ENCODE measurements at regions not wholly inside any gene's neighbourhood (a gene's known extent, or its start where the extent isn't known, plus 50 kb on each side); places are given as distances from the start of the nearest gene placed in this dataset.

GRCh38 chr7:135846339-135846738 is 97.7 kb upstream of the FAM180A start:
- H3K9me3 ChIP-seq (ENCODE audit: insufficient read depth, low read depth, low read length), result no peaks in the 10 kb centered on the region
- H3K4me1 ChIP-seq (ENCODE audit: insufficient read depth, low read length), result 0 out of 2 replicates have a peak, but pooled peaks cover 3% of the 10 kb centered on the region
- H3K4me3 ChIP-seq (ENCODE audit: low read length), result no peak overlapping the region
- no peak overlapping the region for H3K27ac ChIP-seq (ENCODE audit: low read length)
- H3K27me3 ChIP-seq (ENCODE audit: insufficient read depth, low read length), result no peaks in the 10 kb centered on the region
- no peak overlapping the region for H3K9ac ChIP-seq (ENCODE audit: low read depth, low read length)
- no peaks in the 10 kb centered on the region for H3K36me3 ChIP-seq (ENCODE audit: insufficient read depth, low read depth, low read length)

DNA sequence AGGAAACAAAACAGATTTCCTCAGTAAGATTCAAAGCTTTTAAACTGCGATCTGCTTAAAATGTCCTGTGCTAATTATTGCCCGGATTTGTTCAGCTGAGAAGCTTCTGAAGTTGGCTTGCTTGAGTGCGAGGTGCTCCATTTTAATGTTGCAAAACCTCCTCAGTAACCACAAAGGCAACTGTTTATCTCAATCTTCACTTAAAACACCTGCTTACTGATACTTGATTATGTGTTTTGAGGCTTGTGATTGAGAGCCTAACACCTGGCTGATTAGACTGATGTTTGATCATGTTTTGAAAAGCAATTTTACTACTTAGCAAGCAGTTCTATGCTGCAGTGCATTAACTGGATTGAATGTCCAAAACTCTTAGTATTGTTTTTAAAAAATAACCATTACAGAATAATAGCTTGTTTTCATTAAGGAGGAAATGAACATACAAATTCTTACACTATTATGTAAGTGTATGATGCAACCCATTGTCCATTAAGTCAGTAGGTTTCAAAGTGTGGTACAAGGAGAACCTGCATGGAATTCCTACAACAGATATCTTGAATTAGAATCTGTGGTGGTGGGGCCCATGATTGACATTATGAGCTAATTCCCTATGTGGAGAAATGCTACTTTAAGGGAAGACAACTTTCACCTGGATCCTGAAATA is 96.9 kb upstream of the FAM180A start:
- H3K9me3 ChIP-seq (ENCODE audit: insufficient read depth, low read depth, low read length), result no peaks in the 10 kb centered on the region
- no peaks in the 10 kb centered on the region for H3K27me3 ChIP-seq (ENCODE audit: insufficient read depth, low read length)

GRCh38 chr7:135844903-135845302 is 96.3 kb upstream of the FAM180A start:
- Histone ChIP-seq H3K9me3 (ENCODE audit: insufficient read depth, low read depth, low read length) (no peaks in the 10 kb centered on the region), H3K4me3 (ENCODE audit: low read length) (no peak overlapping the region), H3K4me1 (ENCODE audit: insufficient read depth, low read length) (0 out of 2 replicates have a peak, but pooled peaks cover 3% of the 10 kb centered on the region), H3K27me3 (ENCODE audit: insufficient read depth, low read length) (no peaks in the 10 kb centered on the region), H3K36me3 (ENCODE audit: insufficient read depth, low read depth, low read length) (no peaks in the 10 kb centered on the region), H3K27ac (ENCODE audit: low read length) (no peak overlapping the region), H3K9ac (ENCODE audit: low read depth, low read length) (no peak overlapping the region)

More for the DNA sequence above, 96.9 kb upstream of the FAM180A start:
- no peak overlapping the region for H3K27ac ChIP-seq (ENCODE audit: low read length)
- no peak overlapping the region for H3K4me3 ChIP-seq (ENCODE audit: low read length)
- H3K4me1 ChIP-seq (ENCODE audit: insufficient read depth, low read length), result 0 out of 2 replicates have a peak, but pooled peaks cover 3% of the 10 kb centered on the region
- H3K36me3 ChIP-seq (ENCODE audit: insufficient read depth, low read depth, low read length), result no peaks in the 10 kb centered on the region
- H3K9ac ChIP-seq (ENCODE audit: low read depth, low read length), result no peak overlapping the region

- no peak overlapping the region for H3K27ac ChIP-seq (ENCODE audit: low read length)
- no peaks in the 10 kb centered on the region for H3K27me3 ChIP-seq (ENCODE audit: insufficient read depth, low read length)
- H3K4me3 ChIP-seq (ENCODE audit: low read length), result no peak overlapping the region
- H3K4me1 ChIP-seq (ENCODE audit: insufficient read depth, low read length), result 0 out of 2 replicates have a peak, but pooled peaks cover 3% of the 10 kb centered on the region
- H3K36me3 ChIP-seq (ENCODE audit: insufficient read depth, low read depth, low read length), result no peaks in the 10 kb centered on the region
- H3K9me3 ChIP-seq (ENCODE audit: insufficient read depth, low read depth, low read length), result no peaks in the 10 kb centered on the region
- H3K9ac ChIP-seq (ENCODE audit: low read depth, low read length), result no peak overlapping the region
These were observed 94.6 kb upstream of the FAM180A start for GRCh38 chr7:135843214-135843613.

DNA sequence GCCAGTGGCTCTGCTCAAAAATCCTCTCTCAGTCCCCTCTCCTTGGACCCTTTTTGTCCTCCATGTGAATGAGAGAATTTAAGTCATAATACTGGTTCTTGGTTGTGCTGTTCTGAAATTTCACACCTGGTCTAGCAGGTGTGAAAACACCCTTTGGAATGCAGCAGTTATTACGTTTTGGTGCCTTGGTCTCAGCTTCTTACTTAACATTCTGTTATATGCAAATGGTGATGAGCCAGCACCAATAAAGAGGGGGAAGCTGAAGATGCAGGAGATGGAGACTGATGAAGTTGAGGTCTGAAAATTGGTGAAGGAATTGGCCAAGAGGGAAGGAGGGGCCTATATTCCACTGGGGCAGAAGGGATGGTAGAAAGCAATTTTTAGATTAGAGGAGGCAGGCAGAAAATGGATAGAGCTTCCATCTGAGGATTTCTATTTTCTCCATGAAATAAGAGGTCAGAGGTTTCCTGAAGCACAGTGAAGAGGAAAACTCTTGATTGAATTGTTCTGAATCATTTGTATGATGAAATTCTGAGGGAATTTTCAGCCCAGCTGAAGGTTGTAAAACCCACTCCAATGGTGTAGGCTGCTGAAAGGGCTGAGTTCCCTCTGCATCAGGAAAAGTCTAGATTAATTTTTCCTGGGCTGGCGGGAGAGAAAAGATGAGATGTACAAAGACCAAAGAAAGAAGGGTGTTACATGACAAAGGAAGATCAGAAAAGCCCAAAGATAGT is 94.0 kb upstream of the FAM180A start:
- Histone ChIP-seq H3K4me1 (ENCODE audit: insufficient read depth, low read length) (0 out of 2 replicates have a peak, but pooled peaks cover 3% of the 10 kb centered on the region), H3K9me3 (ENCODE audit: insufficient read depth, low read depth, low read length) (no peaks in the 10 kb centered on the region)

DNA sequence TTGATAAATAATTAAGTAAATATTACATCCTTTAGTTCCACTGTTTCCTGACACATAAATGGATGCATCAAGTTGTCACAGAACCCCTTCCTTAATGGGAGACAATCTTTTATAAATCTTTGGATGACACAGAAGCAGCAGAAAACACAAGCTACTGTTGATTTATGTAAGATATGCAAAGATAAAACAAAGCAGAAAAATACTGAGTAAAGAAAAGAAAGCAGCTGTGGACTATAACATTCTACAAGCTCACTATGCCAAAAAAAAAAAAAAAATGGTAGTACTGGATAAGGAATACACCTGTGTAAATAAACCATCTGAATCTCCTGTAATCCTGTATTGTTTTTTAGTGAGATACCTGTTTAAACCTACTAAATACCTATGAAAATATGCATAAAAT is 92.0 kb upstream of the FAM180A start:
- Histone ChIP-seq H3K36me3 (ENCODE audit: insufficient read depth, low read depth, low read length) (no peaks in the 10 kb centered on the region), H3K9ac (ENCODE audit: low read depth, low read length) (no peak overlapping the region), H3K27ac (ENCODE audit: low read length) (no peak overlapping the region), H3K27me3 (ENCODE audit: insufficient read depth, low read length) (no peaks in the 10 kb centered on the region), H3K4me1 (ENCODE audit: insufficient read depth, low read length) (0 out of 2 replicates have a peak, but pooled peaks cover 3% of the 10 kb centered on the region), H3K9me3 (ENCODE audit: insufficient read depth, low read depth, low read length) (no peaks in the 10 kb centered on the region), H3K4me3 (ENCODE audit: low read length) (no peak overlapping the region)

More for the DNA sequence above, 94.0 kb upstream of the FAM180A start:
- Histone ChIP-seq H3K27me3 (ENCODE audit: insufficient read depth, low read length) (no peaks in the 10 kb centered on the region), H3K9ac (ENCODE audit: low read depth, low read length) (no peak overlapping the region), H3K36me3 (ENCODE audit: insufficient read depth, low read depth, low read length) (no peaks in the 10 kb centered on the region), H3K4me3 (ENCODE audit: low read length) (no peak overlapping the region), H3K27ac (ENCODE audit: low read length) (no peak overlapping the region)

- no peaks in the 10 kb centered on the region for H3K36me3 ChIP-seq (ENCODE audit: insufficient read depth, low read depth, low read length)
- H3K4me1 ChIP-seq (ENCODE audit: insufficient read depth, low read length), result peaks cover 3% of the 10 kb centered on the region; the same call in 1 of the 2 replicates
- H3K9ac ChIP-seq (ENCODE audit: low read depth, low read length), result no peak overlapping the region
- no peak overlapping the region for H3K4me3 ChIP-seq (ENCODE audit: low read length)
- H3K27me3 ChIP-seq (ENCODE audit: insufficient read depth, low read length), result no peaks in the 10 kb centered on the region
- H3K27ac ChIP-seq (ENCODE audit: low read length), result no peak overlapping the region
- H3K9me3 ChIP-seq (ENCODE audit: insufficient read depth, low read depth, low read length), result no peaks in the 10 kb centered on the region
These were observed 89.1 kb upstream of the FAM180A start for GRCh38 chr7:135837675-135838074.

GRCh38 chr7:135834266-135834665 is 85.7 kb upstream of the FAM180A start:
- Histone ChIP-seq H3K27ac (ENCODE audit: low read length) (no peak overlapping the region), H3K9ac (ENCODE audit: low read depth, low read length) (no peak overlapping the region), H3K4me3 (ENCODE audit: low read length) (no peak overlapping the region), H3K4me1 (ENCODE audit: insufficient read depth, low read length) (no peaks in the 10 kb centered on the region; the same call in 1 of the 2 replicates), H3K9me3 (ENCODE audit: insufficient read depth, low read depth, low read length) (no peaks in the 10 kb centered on the region), H3K27me3 (ENCODE audit: insufficient read depth, low read length) (no peaks in the 10 kb centered on the region), H3K36me3 (ENCODE audit: insufficient read depth, low read depth, low read length) (no peaks in the 10 kb centered on the region)

DNA sequence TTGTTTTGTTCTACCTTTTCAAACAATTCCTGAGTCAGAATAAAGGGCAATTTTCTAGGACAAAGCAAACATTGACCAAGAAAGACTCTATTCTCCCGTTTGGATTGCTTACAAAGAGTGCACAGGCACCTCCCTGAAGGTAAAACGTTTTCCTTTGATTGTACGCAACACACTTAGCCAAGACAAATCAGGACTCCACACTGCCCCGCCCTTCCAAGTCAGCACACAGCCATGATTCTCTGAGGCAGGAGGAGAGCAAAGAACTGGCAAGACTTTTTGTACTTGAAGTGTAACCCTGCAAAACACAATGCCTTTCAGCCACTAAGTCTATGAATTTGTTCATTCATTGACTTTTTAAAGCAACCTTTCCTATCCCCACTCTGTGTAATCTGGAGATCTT is 85.0 kb upstream of the FAM180A start:
- no peaks in the 10 kb centered on the region for H3K27me3 ChIP-seq (ENCODE audit: insufficient read depth, low read length)

DNA sequence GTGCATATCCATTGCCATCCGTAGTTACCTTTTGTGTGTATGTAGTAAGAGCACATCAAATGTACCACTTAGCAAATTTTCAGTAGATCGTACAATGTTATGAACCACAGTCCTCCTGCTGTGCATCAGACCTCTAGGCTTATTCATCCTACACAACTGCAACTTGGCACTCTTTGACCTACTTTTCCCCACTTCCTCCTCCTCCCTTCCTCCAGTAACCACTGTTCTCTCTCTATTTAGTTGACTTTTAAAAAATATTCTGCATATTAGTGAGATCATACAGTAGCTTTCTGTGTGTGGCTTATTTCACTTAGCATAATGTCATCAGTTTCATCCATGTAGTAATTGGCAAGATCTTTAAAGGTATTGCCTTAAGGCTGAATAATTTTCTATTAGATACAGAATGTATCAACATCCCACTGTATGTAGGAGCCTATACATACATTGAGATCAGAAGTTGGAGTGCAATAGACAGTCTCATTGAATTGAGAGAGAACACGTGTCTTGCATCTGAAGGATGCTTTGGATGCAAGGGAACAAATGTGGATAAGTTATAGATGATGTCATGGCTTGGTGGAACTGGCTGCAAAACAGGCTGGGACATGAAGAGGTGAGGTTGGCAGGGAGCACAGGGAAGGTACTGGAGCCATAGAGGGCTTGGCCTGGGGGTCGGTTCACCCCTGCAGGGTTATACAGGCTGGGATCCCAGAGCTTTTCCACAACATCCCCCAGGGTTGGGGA is 83.0 kb upstream of the FAM180A start:
- Histone ChIP-seq H3K4me3 (ENCODE audit: low read length) (no peak overlapping the region), H3K9ac (ENCODE audit: low read depth, low read length) (no peak overlapping the region), H3K9me3 (ENCODE audit: insufficient read depth, low read depth, low read length) (no peaks in the 10 kb centered on the region), H3K27ac (ENCODE audit: low read length) (no peak overlapping the region), H3K27me3 (ENCODE audit: insufficient read depth, low read length) (no peaks in the 10 kb centered on the region), H3K4me1 (ENCODE audit: insufficient read depth, low read length) (no peaks in the 10 kb centered on the region; the same call in 1 of the 2 replicates), H3K36me3 (ENCODE audit: insufficient read depth, low read depth, low read length) (no peaks in the 10 kb centered on the region)

More for the DNA sequence above, 85.0 kb upstream of the FAM180A start:
- Histone ChIP-seq H3K36me3 (ENCODE audit: insufficient read depth, low read depth, low read length) (no peaks in the 10 kb centered on the region), H3K27ac (ENCODE audit: low read length) (no peak overlapping the region), H3K9me3 (ENCODE audit: insufficient read depth, low read depth, low read length) (no peaks in the 10 kb centered on the region), H3K4me3 (ENCODE audit: low read length) (no peak overlapping the region), H3K4me1 (ENCODE audit: insufficient read depth, low read length) (no peaks in the 10 kb centered on the region; the same call in 1 of the 2 replicates), H3K9ac (ENCODE audit: low read depth, low read length) (no peak overlapping the region)

GRCh38 chr7:135828604-135829003 is 80.0 kb upstream of the FAM180A start:
- Histone ChIP-seq H3K4me1 (ENCODE audit: insufficient read depth, low read length) (no peaks in the 10 kb centered on the region), H3K4me3 (ENCODE audit: low read length) (no peak overlapping the region), H3K9ac (ENCODE audit: low read depth, low read length) (no peak overlapping the region), H3K9me3 (ENCODE audit: insufficient read depth, low read depth, low read length) (no peaks in the 10 kb centered on the region), H3K27me3 (ENCODE audit: insufficient read depth, low read length) (no peaks in the 10 kb centered on the region), H3K36me3 (ENCODE audit: insufficient read depth, low read depth, low read length) (no peaks in the 10 kb centered on the region), H3K27ac (ENCODE audit: low read length) (no peak overlapping the region)
